COLO668 (cell line): ENCODE measurements at regions not wholly inside any gene's neighbourhood (a gene's known extent, or its start where the extent isn't known, plus 50 kb on each side); places are given as distances from the start of the nearest gene placed in this dataset.
"Not testable (repeated sequence)": the region's sequence is repeated elsewhere in the genome, so short reads cannot be mapped to it uniquely, and the experiment has no call there.

Experiments used
- DNase-seq: peaks from one replicate; lab custom pipeline; 2025; ENCODE audit not compliant: unreplicated experiment; lab: John Stamatoyannopoulos, UW

GRCh38 chr14:80304125-80304766 lies 92.9 kb upstream of the DIO2 start:
- DNase-seq: no peak

- DNase-seq: no peak
Observed at GRCh38 chr14:80300351-80300750, 89.0 kb upstream of the DIO2 start.

GRCh38 chr14:80298491-80299017 lies 87.2 kb upstream of the DIO2 start:
- no peak for DNase-seq

GRCh38 chr14:80291101-80291500 lies 79.8 kb upstream of the DIO2 start:
- no peak for DNase-seq

GRCh38 chr14:80286744-80287143 lies 75.4 kb upstream of the DIO2 start:
- DNase-seq: not testable (repeated sequence)

DNA sequence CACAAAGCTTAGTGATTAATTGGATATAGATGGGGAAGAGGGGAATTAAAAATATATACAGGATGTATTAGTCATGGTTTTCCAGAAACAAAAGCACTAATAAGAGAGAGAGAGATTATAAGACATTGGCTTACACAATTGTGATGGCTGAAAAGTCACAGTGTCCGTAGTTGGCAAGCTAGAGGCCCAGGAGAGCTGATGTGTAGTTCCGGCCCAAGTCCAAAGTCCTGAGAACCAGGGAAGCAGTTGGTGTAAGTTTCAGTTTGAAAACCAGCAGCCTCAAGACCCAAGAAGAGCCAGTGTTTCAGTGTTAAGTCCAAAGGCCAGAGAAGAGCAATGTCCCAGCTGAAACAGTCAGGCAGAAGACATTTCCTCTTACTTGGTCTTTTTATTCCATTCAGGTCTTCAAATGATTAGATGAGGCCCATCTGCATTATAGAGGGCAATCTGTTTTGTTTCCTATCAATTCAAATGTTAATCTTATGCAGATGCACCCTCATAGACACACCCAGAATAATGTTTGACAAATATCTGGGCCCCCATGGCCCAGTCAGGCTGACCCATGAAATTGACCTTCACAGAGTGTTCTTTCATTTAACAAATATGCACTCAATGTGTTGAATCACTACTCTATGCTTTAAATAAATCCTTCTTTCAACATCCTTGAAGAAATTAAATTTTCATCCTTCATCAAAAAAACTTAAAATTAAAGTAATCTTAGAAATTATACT lies 67.2 kb upstream of the DIO2 start:
- no peak for DNase-seq

- no peak for DNase-seq
Observed at GRCh38 chr14:80275208-80275850, 64.0 kb upstream of the DIO2 start.

DNA sequence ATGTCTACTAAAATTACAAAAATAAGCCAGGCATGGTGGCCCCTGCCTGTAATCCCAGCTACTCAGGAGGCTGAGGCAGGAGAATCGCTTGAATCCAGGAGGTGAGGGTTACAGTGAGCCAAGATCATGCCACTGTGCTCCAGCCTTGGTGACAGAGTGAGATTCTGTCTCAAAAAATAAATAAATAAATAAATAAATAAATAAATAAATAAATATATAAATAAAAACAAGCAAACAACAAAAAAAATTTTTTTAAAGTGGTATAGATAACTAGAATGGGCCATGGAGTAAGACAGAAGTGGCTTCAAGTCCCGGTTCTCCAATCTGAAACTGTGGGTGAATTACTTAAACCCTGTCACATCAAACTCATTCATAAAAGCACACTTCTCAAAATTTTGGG lies 63.0 kb upstream of the DIO2 start:
- not testable (repeated sequence) for DNase-seq

- DNase-seq: no peak
Observed at GRCh38 chr14:80271389-80271788, 60.1 kb upstream of the DIO2 start.

- DNase-seq: no peak
Observed at GRCh38 chr14:80269353-80269925, 58.1 kb upstream of the DIO2 start.

- DNase-seq: no peak
Observed at GRCh38 chr14:80266930-80267329, 55.6 kb upstream of the DIO2 start.

- DNase-seq: no peak
Observed at GRCh38 chr14:80264702-80265101, 53.4 kb upstream of the DIO2 start.
